Aorta (tissue), 5 donors: ENCODE measurements at regions not wholly inside any gene's neighbourhood (a gene's known extent, or its start where the extent isn't known, plus 50 kb on each side); places are given as distances from the start of the nearest gene placed in this dataset.

Source experiments
- ATAC-seq: fragments of 200-7000 bp; cut with Tn5 transposase; one replicate; pipeline ENCODE4 v1.9.1; 2022; ENCODE audit warnings: moderate library complexity; ENCODE audit not compliant: low FRiP score
- DNase-seq, 2 donors: peaks; one replicate each; pipeline ENCODE4 v3.0.0-alpha.2; 2020
- H3K27ac ChIP-seq, 2 donors: one replicate each; pipeline ENCODE4 v1.5.1; 2013; ENCODE audit warnings: low read length in 2 of 2, mild to moderate bottlenecking in 2 of 2, moderate library complexity in 2 of 2, control low read depth in 1 of 2, inconsistent platforms in 1 of 2, low read depth in 1 of 2
- H3K27me3 ChIP-seq, 2 donors: one replicate each; pipeline ENCODE4 v1.6.1; 2013; ENCODE audit warnings: control low read depth in 1 of 2, low read length in 1 of 2, mild to moderate bottlenecking in 1 of 2, moderate library complexity in 1 of 2; ENCODE audit not compliant: insufficient read depth in 2 of 2, control insufficient read depth in 1 of 2
- H3K36me3 ChIP-seq, 2 donors: one replicate each; pipeline ENCODE4 v1.6.1; 2013; ENCODE audit warnings: control low read depth in 1 of 2, low read length in 1 of 2, mild to moderate bottlenecking in 1 of 2; ENCODE audit not compliant: insufficient read depth in 2 of 2, control insufficient read depth in 1 of 2
- H3K4me1 ChIP-seq, 2 donors: one replicate each; pipeline ENCODE4 v1.6.1; 2013; ENCODE audit warnings: low read length in 2 of 2, control low read depth in 1 of 2, mild to moderate bottlenecking in 1 of 2, moderate library complexity in 1 of 2; ENCODE audit not compliant: insufficient read depth in 2 of 2, control insufficient read depth in 1 of 2
- H3K4me3 ChIP-seq, 2 donors: one replicate each; pipeline ENCODE4 v1.5.1; 2013; ENCODE audit warnings: low read length in 2 of 2, control low read depth in 1 of 2, mild to moderate bottlenecking in 1 of 2
- H3K9me3 ChIP-seq: one replicate; pipeline ENCODE4 v1.6.1; 2013; ENCODE audit warnings: mild to moderate bottlenecking, low read length; ENCODE audit not compliant: control insufficient read depth
- WGBS, 2 donors: extraction: QIAGEN DNeasy Blood & Tissue Kit; methylation state at CpG; one replicate each; pipeline ENCODE4 v1.1.7; 2013; 5-methylcytosine and 5-hydroxymethylcytosine counted together
- intact Hi-C, 2 donors: fragments of 100-400 bp; cut with DNase I; formaldehyde crosslinking; loops; one replicate each; pipeline versions ENCODE4 v1.14.2 to v1.15.0; 2022
- donor health status: healthy with polysubstance abuse.
- donor health status: Bipolar disorder and iron deficiency.
- donor health status: DM: no; HTN: no; CAD: no.
- donor health status: DM: no; HTN: no; CAD: no.
- donor health status: DM: yes; HTN: yes; CAD: no.

GRCh38 chr6:126605089-126605488 lies 265.2 kb downstream of the CENPW start:
- Histone ChIP-seq H3K36me3 (no peaks in the 10 kb centered on the region), H3K9me3 (peaks cover 4% of the 10 kb centered on the region), H3K4me1 (no peaks in the 10 kb centered on the region), H3K27me3 (no peaks in the 10 kb centered on the region), H3K27ac (no peak overlapping the region), H3K4me3 (no peak overlapping the region)
- intact Hi-C loops, result no loop called here
- DNase-seq (no peak), ATAC-seq (no peak)

GRCh38 chr6:126607289-126607688 lies 267.4 kb downstream of the CENPW start:
- Histone ChIP-seq H3K36me3 (no peaks in the 10 kb centered on the region), H3K27ac (no peak overlapping the region), H3K27me3 (no peaks in the 10 kb centered on the region), H3K4me3 (no peak overlapping the region), H3K9me3 (peaks cover 4% of the 10 kb centered on the region), H3K4me1 (no peaks in the 10 kb centered on the region)
- intact Hi-C loops, result no loop called here
- DNase-seq (no peak), ATAC-seq (no peak)
- 75 to 83% methylated on average over 1 of the region's 1 CpG for WGBS, 2 donors

GRCh38 chr6:126608681-126609080 lies 268.8 kb downstream of the CENPW start:
- no peak overlapping the region for H3K27ac ChIP-seq
- no peaks in the 10 kb centered on the region for H3K4me1 ChIP-seq
- H3K36me3 ChIP-seq, result no peaks in the 10 kb centered on the region
- DNase-seq (no peak), ATAC-seq (no peak)
- no peaks in the 10 kb centered on the region for H3K9me3 ChIP-seq
- no peak overlapping the region for H3K4me3 ChIP-seq
- intact Hi-C loops, result no loop called here
- 66 to 72% methylated on average over 4 of the region's 4 CpGs for WGBS, 2 donors
- no peaks in the 10 kb centered on the region for H3K27me3 ChIP-seq

GRCh38 chr6:126614642-126615504 lies 275.0 kb downstream of the CENPW start:
- H3K4me1 ChIP-seq, result no peaks in the 10 kb centered on the region
- DNase-seq, result no peak
- H3K27me3 ChIP-seq, result no peaks in the 10 kb centered on the region
- no peaks in the 10 kb centered on the region for H3K36me3 ChIP-seq
- intact Hi-C loops, result no loop called here
- H3K4me3 ChIP-seq, result no peak overlapping the region
- H3K9me3 ChIP-seq, result peaks cover 2% of the 10 kb centered on the region
- 75 to 81% methylated on average over 6 of the region's 6 CpGs for WGBS, 2 donors
- no peak for ATAC-seq
- no peak overlapping the region for H3K27ac ChIP-seq

- Histone ChIP-seq H3K27me3 (no peaks in the 10 kb centered on the region), H3K36me3 (no peaks in the 10 kb centered on the region), H3K27ac (no peak overlapping the region), H3K4me3 (no peak overlapping the region), H3K9me3 (peaks cover 2% of the 10 kb centered on the region), H3K4me1 (no peaks in the 10 kb centered on the region)
- ATAC-seq, result no peak
- 46 to 68% methylated on average over 2 of the region's 2 CpGs for WGBS, 2 donors
- intact Hi-C loops, result no loop called here
- DNase-seq, result no peak
Measured at GRCh38 chr6:126616866-126617265, 277.0 kb downstream of the CENPW start.

GRCh38 chr6:126618639-126619343 lies 278.9 kb downstream of the CENPW start:
- H3K4me1 ChIP-seq, result no peaks in the 10 kb centered on the region
- no peak overlapping the region for H3K4me3 ChIP-seq
- DNase-seq (no peak), ATAC-seq (no peak)
- H3K27me3 ChIP-seq, result no peaks in the 10 kb centered on the region
- 43 to 47% methylated on average over 1 of the region's 1 CpG for WGBS, 2 donors
- no peaks in the 10 kb centered on the region for H3K36me3 ChIP-seq
- H3K9me3 ChIP-seq, result peaks cover 2% of the 10 kb centered on the region
- intact Hi-C loops, result no loop called here
- H3K27ac ChIP-seq, result no peak overlapping the region

- 72 to 85% methylated on average over 1 of the region's 1 CpG for WGBS, 2 donors
- no peaks in the 10 kb centered on the region for H3K4me1 ChIP-seq
- DNase-seq (no peak), ATAC-seq (no peak)
- no peak overlapping the region for H3K27ac ChIP-seq
- H3K36me3 ChIP-seq, result no peaks in the 10 kb centered on the region
- H3K27me3 ChIP-seq, result no peaks in the 10 kb centered on the region
- H3K9me3 ChIP-seq, result no peaks in the 10 kb centered on the region
- intact Hi-C loops, result no loop called here
- H3K4me3 ChIP-seq, result no peak overlapping the region
Measured at GRCh38 chr6:126620719-126621118, 280.8 kb downstream of the CENPW start.

- H3K36me3 ChIP-seq, result no peaks in the 10 kb centered on the region
- no peaks in the 10 kb centered on the region for H3K4me1 ChIP-seq
- H3K9me3 ChIP-seq, result no peaks in the 10 kb centered on the region
- no peaks in the 10 kb centered on the region for H3K27me3 ChIP-seq
- intact Hi-C loops, result no loop called here
- WGBS, 2 donors, result 51 to 70% methylated on average over 2 of the region's 2 CpGs
- H3K4me3 ChIP-seq, result no peak overlapping the region
- DNase-seq (no peak), ATAC-seq (no peak)
- no peak overlapping the region for H3K27ac ChIP-seq
Measured at GRCh38 chr6:126625019-126625418, 285.1 kb downstream of the CENPW start.

GRCh38 chr6:126628125-126628524 lies 288.2 kb downstream of the CENPW start:
- H3K4me1 ChIP-seq, result no peaks in the 10 kb centered on the region
- 68 to 69% methylated on average over 3 of the region's 3 CpGs for WGBS, 2 donors
- no peaks in the 10 kb centered on the region for H3K36me3 ChIP-seq
- intact Hi-C loops, result no loop called here
- no peak overlapping the region for H3K4me3 ChIP-seq
- H3K27ac ChIP-seq, result no peak overlapping the region
- no peaks in the 10 kb centered on the region for H3K27me3 ChIP-seq
- H3K9me3 ChIP-seq, result no peaks in the 10 kb centered on the region
- DNase-seq (no peak), ATAC-seq (no peak)
